Stimulated activated CD4-positive, alpha-beta T cell treated with anti-CD3 and anti-CD28 coated beads, Interleukin-15, amount 100 ng/mL, for 48 hours (primary cell): ENCODE measurements at regions not wholly inside any gene's neighbourhood (a gene's known extent, or its start where the extent isn't known, plus 50 kb on each side); places are given as distances from the start of the nearest gene placed in this dataset.
"Not testable (repeated sequence)": the region's sequence is repeated elsewhere in the genome, so short reads cannot be mapped to it uniquely, and the experiment has no call there.

ENCODE experiments used
- DNase-seq, 2 donors: peaks; one replicate each; pipeline ENCODE4 v3.0.0-alpha.2; 2020; ENCODE audit warnings: low read depth in 2 of 2

DNA sequence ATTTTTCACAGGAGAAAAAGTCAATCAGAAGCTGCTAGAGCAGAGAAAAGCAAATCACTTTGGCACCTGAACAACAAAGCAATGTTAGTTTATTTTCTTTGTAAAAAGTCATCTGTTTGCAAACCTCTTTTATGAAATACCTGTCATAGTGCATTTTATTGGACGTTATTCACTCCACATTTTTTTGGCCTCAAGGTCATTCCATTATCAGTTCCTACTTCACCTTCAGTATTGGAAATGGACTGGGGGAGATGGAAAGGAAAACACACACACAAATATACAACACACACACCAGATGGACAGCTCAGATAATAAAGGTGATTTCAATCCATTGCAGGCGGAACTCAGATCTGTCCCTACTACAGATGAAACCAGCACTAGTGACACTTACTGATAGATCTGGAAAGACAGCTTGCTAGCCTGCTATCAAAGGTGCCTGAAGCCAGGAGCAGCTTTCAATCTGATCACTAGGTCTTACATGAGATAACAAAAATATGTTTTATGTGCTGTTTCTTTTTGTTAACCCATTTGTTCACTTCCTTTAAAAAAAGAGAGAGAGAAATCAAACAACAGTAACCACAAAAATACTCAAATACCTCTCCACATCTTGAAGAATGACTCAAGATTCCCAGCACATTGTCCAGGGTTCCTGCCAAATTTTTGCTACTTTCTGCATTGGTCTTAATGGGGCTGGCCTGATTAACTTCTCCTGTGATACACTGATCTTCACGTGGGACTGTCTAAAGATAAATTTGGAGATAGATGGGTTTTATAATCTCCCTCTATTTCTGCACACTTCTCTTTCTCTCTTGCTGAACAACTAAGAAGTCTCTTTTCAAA, 844.3 kb upstream of the TENM4 start:
- no peak for DNase-seq

DNA sequence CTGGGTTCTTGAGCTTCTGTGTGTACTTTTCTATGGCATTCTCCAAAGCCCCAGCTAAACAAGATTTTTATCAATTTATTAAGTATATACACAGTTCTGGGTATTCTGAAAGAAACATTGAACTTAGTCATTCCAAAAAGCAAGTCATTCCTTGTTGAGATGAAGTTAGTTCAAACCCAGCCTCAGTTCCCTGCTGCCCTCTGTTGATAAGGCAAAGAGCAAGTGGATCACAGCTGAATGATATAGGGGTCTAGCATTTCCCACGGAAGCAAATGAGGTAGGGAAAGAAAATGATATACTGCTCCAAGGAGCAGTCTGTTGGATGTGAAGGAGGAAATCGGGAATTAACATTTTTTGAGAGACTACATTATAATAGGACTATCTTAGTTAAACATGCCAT, 841.8 kb upstream of the TENM4 start:
- no peak for DNase-seq

DNA sequence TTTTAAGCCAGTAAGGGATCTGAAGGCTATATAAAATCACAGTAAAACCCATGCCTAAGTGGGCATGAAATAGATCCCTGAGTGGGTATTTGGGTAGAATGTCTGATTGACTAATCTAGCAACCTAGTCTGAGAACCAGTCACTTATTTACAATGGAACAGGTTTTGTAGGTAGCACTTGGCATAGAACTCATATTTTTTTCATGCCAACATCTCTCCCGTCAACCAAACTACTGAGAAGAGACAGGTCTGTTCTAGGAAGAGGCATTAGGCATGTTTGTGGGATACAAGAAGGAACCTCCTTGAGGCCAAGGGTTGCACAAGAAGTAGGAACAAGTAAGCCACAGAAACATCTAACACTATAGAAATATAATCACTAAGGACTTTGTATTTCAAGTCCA, 840.4 kb upstream of the TENM4 start:
- DNase-seq = no peak

DNA sequence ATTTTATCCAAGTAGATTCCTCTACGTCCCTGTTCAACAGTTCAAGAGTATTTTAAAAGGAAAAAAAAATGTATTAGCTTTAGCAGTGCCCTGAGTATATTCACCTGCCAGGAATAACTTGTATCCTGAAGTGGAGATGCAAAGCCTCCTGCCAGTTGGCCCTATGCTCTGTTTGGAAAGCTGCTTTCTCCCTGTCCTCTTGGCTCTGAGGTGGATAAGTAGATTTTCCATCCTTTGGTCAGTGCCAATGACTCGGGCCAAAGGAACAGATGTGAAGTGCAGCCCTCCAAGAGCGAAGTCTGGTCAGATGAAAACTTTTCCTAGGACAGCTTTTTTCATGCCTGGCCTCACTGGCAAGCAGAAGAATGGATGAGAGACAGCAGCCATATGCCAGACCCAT, 839.9 kb upstream of the TENM4 start:
- DNase-seq = no peak

DNA sequence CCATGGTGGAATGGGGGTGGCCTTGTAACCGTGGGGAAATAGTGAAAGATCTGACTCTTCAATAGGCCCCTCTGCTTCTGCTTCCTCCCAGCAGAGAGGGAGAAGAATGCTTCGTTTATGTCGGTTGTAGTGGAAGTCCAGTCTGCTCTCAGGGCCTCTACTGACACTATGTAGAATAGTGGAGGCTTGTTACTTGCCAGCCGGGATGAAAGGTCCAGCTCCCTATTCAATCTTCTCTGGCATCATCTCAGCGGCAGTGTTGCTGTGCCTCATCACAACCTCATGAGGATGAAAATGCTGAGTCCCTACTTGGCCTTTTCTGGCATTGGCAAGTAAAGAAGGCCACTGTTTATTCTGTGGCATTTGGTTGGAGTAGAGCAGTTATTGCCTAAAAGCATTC, 820.9 kb upstream of the TENM4 start:
- no peak for DNase-seq

DNA sequence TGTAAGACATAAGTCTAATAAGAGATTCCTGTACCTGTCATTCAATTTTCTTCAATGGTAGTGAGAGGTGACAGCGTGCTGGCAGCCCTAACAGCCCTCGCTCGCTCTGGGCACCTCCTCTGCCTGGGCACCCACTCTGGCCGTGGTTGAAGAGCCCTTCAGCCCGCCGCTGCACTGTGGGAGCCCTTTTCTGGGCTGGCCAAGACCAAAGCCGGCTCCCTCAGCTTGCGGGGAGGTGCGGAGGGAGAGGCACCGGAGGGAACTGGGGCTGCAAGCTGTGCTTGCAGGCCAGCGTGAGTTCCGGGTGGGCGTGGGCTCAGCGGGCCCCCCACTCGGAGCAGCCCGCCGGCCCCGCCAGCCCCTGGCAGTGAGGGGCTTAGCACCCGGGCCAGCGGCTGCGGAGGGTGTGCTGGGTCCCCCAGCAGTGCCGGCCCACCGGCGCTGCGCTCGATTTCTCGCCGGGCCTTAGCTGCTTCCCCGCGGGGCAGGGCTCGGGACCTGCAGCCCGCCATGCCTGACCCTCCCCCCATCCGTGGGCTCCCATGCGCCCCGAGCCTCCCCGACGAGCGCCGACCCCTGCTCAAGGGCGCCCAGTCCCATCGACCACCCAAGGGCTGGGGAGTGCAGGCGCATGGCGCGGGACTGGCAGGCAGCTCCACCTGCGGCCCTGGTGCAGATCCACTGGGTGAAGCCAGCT, 816.6 kb upstream of the TENM4 start:
- not testable (repeated sequence) for DNase-seq

DNA sequence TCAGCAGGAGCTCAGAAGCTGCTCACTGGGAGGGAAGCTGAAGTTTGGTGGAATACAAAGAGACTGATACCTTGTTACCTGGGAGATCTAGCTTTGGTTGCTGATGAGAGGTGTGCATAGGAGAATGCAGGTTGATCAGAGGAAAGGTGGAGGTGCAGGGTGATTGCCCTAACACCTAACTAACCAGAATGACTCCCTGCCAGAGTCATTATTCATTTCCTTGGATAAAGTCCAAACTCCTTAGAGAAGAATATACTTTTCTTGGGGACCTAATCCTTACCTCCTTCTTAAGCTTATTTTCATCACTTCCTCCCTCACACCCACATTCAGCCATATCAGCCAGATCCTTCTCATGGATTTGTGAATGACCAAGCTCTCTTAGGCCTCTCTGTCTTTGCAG, 814.2 kb upstream of the TENM4 start:
- no peak for DNase-seq

DNA sequence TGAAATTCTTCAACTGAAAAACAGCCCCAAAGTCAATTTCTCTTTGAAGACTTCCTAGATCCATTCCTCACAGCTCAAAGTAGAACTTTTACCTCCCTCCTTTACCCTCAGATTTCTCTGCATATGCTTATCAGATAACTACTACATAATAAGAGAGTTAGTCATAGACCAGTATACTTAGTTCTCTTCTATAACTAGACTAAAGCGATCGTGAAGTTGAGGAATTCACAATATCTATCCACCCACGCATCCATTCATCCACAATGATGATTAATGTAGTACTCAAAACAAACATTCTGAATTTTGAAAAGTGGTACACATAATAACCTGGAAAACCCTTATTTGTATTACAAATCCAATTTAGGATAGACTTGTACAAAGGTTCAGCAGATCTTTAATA, 800.9 kb upstream of the TENM4 start:
- no peak for DNase-seq

DNA sequence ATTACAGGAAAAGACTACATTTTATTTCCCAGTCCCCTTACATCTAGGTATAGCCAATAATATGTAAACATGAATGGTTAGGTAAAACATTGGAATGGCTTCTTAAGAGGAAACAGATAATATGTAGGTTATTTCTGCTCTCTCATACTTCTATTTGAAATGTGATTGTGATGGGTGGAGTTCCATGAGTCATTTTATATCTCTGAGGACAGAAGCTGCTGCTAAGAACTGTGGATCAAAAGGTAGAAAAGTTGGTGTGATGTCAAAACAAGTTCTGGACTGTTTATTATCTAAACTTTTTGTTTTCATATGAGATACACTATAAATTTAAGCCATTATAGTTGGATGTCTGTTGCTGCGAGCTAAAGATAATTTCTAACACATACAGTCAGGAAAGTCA, 799.4 kb upstream of the TENM4 start:
- no peak for DNase-seq

DNA sequence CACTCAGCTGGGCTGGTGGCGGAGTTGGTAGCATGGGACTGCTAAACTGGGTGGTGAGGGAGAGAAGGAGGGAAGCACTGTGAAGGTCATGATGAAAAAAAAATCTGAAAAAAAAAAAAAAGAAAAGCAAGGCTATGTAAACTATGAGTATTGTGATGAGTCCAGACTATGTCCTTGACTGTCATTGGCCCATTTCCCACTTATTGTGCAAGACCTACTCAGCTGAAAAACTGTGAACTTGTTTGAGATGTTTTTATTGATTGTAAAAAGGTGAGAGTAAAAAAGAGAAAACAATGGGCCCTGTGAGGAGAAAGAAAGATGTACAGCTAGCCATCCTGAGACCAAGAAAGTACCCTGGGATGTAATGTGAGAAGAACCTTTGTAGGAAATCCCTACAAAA, 798.4 kb upstream of the TENM4 start:
- DNase-seq = no peak

DNA sequence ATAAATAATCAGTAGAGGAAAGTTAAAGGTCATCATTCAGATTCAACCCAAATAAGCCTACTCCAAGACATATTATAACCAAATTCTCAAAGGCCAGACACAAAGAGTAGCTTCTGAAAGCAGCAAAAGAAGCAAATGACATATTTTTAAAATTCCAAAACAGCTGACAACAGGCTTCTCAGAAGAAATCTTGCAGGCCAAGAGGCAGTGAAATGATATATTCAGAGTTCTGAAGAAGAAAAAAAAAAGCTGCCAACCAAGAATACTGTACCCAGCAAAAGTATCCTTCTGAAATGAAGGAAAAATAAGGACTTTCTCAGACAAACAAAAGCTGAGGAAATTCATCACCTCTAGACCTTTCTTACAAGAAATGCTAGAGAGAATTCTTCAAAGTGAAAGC, 787.1 kb upstream of the TENM4 start:
- DNase-seq = no peak

DNA sequence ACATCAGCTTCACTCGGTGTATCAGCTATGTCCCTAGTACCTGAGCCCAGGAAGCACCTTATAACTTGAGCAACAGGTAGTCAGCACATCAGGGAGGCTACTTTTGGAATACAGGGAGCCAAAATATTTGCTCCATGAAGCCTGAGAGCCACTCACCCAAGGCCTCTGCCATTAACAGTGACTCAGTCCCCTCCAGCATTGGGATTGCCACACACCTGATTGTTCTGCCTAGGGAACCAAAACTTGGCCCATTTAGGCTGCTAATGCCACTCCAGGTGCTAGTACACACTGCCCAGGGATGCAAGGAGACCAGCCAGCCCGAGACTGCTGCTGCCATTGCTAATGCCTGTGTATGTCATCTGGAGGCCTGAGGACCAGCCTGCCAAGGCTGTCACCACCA, 773.6 kb upstream of the TENM4 start:
- no peak for DNase-seq

DNA sequence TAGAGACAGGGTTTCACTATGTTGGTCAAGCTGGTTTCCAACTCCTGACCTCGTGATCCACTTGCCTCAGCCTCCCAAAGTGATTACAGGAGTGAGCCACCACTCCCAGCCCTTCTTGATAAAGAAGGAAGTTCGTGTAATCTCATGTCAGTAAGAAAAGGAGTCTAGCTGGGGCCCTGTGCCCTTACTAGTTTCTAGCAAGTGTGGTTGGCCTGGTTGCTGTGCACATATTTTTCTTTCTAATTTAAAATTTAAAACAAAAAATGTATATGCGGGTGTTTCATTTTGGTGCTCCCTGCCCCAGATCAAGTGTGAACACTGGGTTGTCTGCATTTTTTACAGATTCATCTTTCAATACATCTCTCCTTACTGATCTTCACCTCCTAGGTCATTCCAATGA, 770.8 kb upstream of the TENM4 start:
- DNase-seq = no peak

DNA sequence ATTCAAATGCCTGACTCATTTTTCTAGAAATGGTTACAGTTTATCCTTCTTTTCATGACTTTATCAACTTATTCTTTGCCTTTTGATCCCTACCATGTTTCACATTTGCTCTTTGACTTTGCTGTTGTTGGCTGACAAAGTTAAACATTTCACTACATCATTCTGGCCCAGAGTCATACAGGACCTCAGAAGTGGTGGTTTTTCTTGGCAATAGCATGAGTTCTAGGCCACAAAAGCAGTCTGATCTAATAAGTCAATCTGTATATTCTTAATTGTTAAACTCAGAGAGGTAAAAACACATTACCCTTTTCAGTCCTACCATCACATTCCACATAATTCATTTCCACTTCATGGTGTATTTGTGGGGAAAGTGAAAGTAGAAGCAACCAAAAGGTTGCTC, 763.2 kb upstream of the TENM4 start:
- DNase-seq = no peak

DNA sequence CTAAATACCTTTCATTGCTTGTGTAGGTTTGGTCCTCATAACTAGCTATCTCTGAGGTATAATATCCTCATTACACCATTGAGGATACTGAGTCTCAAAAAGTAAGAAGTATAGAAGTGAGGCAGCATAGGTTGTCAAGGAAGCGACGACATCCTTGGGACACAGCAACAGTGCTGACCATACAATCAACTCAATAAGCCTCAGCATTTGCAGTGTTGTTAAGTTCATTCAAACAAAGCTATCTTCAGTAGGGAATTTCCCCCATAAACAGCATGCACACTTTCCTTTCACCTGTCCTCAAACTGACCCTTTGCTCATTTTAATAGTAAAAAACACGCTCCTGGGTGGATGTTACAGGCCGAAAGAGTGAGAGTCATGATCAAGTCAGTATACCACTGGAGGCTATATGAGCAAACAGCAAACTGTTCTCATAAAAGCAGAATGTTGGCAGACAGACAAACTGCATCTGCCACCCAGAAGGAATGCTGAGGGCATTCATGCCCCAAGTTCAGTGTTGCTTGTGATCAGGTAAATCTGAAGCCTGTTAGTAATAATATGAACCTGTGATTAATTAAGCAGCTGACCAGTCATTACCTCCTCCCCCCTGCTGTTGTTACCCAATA, 756.2 kb upstream of the TENM4 start:
- no peak for DNase-seq

DNA sequence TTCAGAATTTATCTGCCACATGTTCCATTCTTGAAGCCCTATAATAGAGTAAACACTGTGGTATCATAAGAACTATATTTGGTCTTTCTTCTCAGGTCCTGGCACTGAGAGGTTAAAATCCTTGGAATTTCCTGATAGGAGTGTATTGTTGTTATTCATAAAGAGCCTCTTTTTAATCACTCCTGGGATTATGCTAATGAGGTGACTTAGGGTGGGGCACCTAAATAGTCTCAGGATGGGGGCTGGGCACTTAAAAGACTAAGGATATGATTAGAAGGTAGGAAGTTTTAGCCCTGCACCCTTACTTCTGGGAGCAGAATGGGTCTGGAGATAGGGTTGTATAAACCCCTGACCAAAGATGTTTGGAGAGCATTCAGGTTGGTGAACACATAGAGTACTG, 755.2 kb upstream of the TENM4 start:
- DNase-seq = no peak

DNA sequence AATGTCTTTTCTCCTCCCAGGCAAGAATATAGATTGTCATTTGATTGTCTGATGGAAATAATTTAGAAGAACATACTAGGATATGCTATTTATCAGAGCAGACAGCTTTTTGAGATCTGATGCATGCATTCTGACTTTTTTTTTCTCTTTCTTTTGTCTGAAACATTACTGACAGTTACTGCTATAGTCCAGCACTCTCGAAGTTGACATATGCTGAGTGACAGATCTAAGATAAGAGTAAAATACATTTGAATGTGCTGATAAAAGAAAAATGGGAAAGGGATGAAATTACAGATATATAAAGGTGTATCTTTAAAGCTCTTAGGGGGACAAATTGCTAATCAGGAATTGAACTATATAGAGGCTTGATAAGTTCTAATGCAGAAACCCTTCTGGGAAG, 753.8 kb upstream of the TENM4 start:
- DNase-seq = no peak

DNA sequence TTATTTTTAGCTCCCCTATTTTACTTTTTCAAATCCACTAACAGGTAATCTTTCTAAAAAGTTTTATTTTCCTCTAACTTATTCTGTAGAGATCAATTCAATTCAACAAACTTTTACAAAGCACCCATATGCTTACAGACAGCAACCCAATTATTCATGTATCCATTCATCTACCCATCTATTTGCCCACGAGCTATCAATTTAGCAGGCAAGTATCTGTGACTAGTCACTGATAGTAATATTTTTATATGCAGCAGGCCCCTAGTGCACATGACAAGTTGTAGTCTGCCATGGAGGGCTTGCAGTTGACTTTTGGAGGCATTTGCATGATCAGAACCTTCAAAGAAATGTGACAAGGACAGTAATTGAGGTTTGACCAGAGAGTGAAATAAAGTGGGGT, 753.2 kb upstream of the TENM4 start:
- DNase-seq = no peak

DNA sequence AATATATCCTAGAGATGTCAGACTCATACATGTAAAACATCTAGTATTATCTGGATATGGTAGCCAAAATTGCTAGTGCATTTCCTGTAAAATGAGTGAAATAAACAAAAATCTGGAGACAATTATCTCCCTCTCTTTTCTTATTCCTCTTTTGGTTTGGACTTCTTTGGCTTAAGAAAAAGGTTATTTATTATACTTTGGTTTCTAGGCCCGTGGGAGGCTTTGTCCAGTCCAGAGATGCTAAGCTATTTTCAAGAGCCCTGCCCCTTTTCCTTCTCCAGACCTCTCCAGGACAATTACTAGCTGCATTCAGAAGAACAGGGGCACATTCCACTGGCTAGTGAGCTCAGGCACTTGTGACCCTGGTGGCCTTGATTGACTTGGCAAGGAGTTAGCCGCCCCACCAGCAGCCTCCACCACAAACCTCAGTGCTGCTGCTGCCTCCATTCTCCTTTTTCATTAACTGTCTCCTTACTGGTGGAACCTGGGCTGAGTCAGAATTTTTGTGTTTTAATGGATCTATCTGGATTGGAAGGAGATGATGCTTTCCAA, 747.3 kb upstream of the TENM4 start:
- no peak for DNase-seq

DNA sequence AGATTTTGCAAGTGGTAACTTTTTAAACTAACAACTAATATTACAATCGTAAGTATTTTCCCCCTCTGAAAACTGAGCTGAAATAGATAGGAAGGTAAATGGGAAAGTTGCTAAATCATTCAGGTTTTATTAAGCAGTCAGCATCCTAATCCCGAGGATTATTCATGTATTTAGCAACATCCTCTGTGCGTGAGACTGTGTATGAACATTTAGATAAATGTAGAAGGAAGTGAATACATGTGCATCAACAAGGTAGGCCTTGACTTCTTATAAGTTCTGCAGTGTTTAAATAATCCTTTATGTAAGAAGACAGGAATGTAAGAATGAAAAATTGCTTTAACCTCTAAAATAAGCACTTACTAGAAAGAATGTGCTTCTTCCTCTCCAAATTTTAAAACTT, 745.9 kb upstream of the TENM4 start:
- no peak for DNase-seq

DNA sequence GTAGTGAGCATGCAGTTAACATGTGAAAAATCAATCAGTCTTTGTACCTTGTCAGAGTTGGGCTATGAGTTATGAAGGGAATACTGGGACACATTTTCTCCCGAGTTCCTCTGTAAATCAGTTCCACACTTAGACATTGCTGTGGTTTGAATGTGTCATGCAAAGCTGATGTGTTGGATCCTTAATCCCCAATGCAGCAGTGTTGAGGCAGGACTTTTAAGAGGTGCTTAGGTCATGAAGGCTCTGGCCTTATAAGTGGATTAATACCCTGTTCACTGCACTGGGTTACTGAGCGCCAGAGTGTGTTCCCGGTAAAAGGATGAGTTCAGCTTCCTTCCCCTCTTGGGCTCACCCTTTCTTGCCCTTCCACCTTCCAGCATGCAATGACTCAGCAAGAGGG, 742.1 kb upstream of the TENM4 start:
- no peak for DNase-seq

DNA sequence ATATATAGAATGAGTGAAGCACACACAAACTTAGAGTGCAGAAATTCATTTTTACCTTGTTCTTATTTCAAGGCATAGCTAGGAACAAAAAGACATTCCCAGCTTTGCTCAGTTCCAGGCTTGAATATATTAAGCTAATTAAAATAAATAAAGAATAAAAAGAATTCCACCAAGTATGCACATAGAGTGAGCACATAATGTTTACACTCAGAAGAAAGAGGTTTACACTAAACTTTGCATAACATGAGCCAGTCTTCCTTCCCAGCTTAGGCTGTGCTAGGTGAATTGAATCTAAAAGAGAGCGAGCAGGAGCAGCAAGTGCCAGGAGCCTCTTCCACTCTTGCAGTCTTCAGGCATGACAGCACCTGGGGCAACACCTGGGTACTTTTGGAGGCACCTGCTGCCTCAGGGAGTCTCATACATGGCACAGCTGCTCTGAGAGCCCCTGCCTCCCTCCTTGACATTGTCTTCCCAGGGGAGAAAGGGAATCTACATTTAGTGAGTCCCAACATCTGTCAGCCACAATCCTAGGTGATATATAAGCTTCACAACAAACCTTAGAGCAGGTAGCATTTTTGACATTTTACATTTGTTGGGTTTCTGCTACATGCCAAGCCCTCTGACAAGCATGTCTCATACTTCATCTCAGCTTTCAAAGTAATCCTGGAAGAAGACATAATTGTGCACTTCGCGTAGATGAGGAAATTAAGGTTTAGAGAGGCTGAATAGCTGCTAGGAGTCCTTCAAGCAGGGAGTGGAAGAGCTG, 732.7 kb upstream of the TENM4 start:
- no peak for DNase-seq
